GM12872 (cell line): ENCODE measurements at regions not wholly inside any gene's neighbourhood (a gene's known extent, or its start where the extent isn't known, plus 50 kb on each side); places are given as distances from the start of the nearest gene placed in this dataset.

Experiments used
- CTCF ChIP-seq: IDR thresholded peaks from 3 replicates; pipeline ENCODE4 v1.5.1; 2011; ENCODE audit warnings: low read depth, mild to moderate bottlenecking, low read length, moderate library complexity; ENCODE audit not compliant: insufficient read depth

- no peak for TF ChIP-seq CTCF
These were observed 135.2 kb upstream of the TAB2 start for GRCh38 chr6:149182262-149182661.

- no peak for TF ChIP-seq CTCF
These were observed 133.0 kb upstream of the TAB2 start for GRCh38 chr6:149184523-149184922.

- TF ChIP-seq CTCF: no peak
These were observed 131.6 kb upstream of the TAB2 start for GRCh38 chr6:149185799-149186357.

- TF ChIP-seq CTCF: no peak
These were observed 130.6 kb upstream of the TAB2 start for GRCh38 chr6:149186873-149187272.

GRCh38 chr6:149190224-149190831, 127.2 kb upstream of the TAB2 start:
- TF ChIP-seq CTCF: peak; percentile 68

GRCh38 chr6:149194820-149195558, 122.5 kb upstream of the TAB2 start:
- TF ChIP-seq CTCF: no peak

- no peak for TF ChIP-seq CTCF
These were observed 121.4 kb upstream of the TAB2 start for GRCh38 chr6:149196091-149196490.
